A549 (cell line): ENCODE measurements at regions not wholly inside any gene's neighbourhood (a gene's known extent, or its start where the extent isn't known, plus 50 kb on each side); places are given as distances from the start of the nearest gene placed in this dataset.
"Not testable (repeated sequence)": the region's sequence is repeated elsewhere in the genome, so short reads cannot be mapped to it uniquely, and the experiment has no call there.

Experiments used
- ATAC-seq, 2 experiments: fragments of 200-7000 bp in 1 of 2; fragments of >200 bp in 1 of 2; cut with Nextera tagmentation in 1 of 2; cut with Tn5 transposase in 1 of 2; 3 replicates each; pipeline versions ENCODE4 v1.8.0 to v1.9.1; 2018 to 2020; ENCODE audit warnings: mild to moderate bottlenecking in 1 of 2, moderate library complexity in 1 of 2
- CTCF ChIA-PET: fragments of 300-600 bp; sonication (Branson Sonifier 250); formaldehyde crosslinking; extraction: SDS; loops from one replicate; lab custom pipeline; 2021; ENCODE audit warnings: antibody characterized with exemption, inconsistent platforms; lab: Yijun Ruan, JAX
- POLR2A ChIA-PET: fragments of 350-600 bp; formaldehyde crosslinking; extraction: SDS; loops from one replicate; lab custom pipeline; 2021; ENCODE audit warnings: antibody characterized with exemption, inconsistent platforms; lab: Yijun Ruan, JAX
- DNase-seq, 2 experiments: peaks; one replicate each; pipeline versions ENCODE4 v3.0.0 to v3.0.0-alpha.2; 2011 to 2016; ENCODE audit warnings: low read depth in 1 of 2, low spot score in 1 of 2
- FAIRE-seq: peaks from 2 replicates; lab custom pipeline; 2011; peaks lifted over from hg19 to GRCh38; lab: Jason Lieb, UNC
- H3K27ac ChIP-seq, 2 experiments: fragments of >200 bp; sonication (Bioruptor Twin); formaldehyde crosslinking; 3 replicates each; pipeline ENCODE4 v1.5.1; 2016 to 2017
- H3K4me1 ChIP-seq: fragments of >200 bp; sonication (Bioruptor Twin); formaldehyde crosslinking; 3 replicates; pipeline ENCODE4 v1.6.1; 2016
- H3K4me2 ChIP-seq: fragments of >200 bp; sonication (Bioruptor Twin); formaldehyde crosslinking; 3 replicates; pipeline ENCODE4 v1.6.1; 2016
- H3K4me3 ChIP-seq: fragments of >200 bp; sonication (Bioruptor Twin); formaldehyde crosslinking; 3 replicates; pipeline ENCODE4 v1.5.1; 2016
- H3K9me3 ChIP-seq: fragments of >200 bp; sonication (Bioruptor Twin); formaldehyde crosslinking; 3 replicates; pipeline ENCODE4 v1.6.1; 2016
- CBX8 ChIP-seq: fragments of 200-600 bp; sonication (generic); IDR thresholded peaks from 2 replicates; pipeline ENCODE4 v1.6.1; 2016
- FOSB ChIP-seq: fragments of 250-450 bp; sonication (Bioruptor Pico); IDR thresholded peaks from 2 replicates; pipeline ENCODE4 v1.5.0; 2020; ENCODE audit warnings: mild to moderate bottlenecking, moderate library complexity
- JUNB ChIP-seq: fragments of >200 bp; sonication (Bioruptor Twin); formaldehyde crosslinking; IDR thresholded peaks from 2 replicates; pipeline ENCODE4 v1.6.1; 2016
- KDM5A ChIP-seq: fragments of 200-600 bp; sonication (generic); IDR thresholded peaks from 2 replicates; pipeline ENCODE4 v1.6.1; 2016; ENCODE audit warnings: antibody characterized with exemption, mild to moderate bottlenecking
- MAFK ChIP-seq: fragments of 450-650 bp; IDR thresholded peaks from 2 replicates; pipeline ENCODE4 v1.6.1; 2014; ENCODE audit not compliant: partially characterized antibody
- MYC ChIP-seq: IDR thresholded peaks from 2 replicates; pipeline ENCODE4 v1.6.1; 2012; ENCODE audit warnings: mild to moderate bottlenecking, inconsistent platforms, low read length, improper control_type of control experiment, borderline replicate concordance
- RAD21 ChIP-seq, 2 experiments: fragments of >200 bp in 1 of 2; sonication (Bioruptor Twin) in 1 of 2; formaldehyde crosslinking in 1 of 2; IDR thresholded peaks in 1 of 2; conservative IDR thresholded peaks in 1 of 2; 2 replicates in 1 of 2; 3 replicates in 1 of 2; pipeline ENCODE4 v1.6.1; 2012 to 2018; ENCODE audit warnings: inconsistent platforms in 1 of 2
- RFX5 ChIP-seq: fragments of 450-650 bp; IDR thresholded peaks from 2 replicates; pipeline ENCODE4 v1.7.1; 2014; ENCODE audit warnings: antibody characterized with exemption, mild to moderate bottlenecking, moderate library complexity
- RNF2 ChIP-seq: fragments of 200-600 bp; sonication (generic); IDR thresholded peaks from 2 replicates; pipeline ENCODE4 v1.6.1; 2016; ENCODE audit warnings: low read depth, mild to moderate bottlenecking, antibody characterized with exemption, moderate library complexity, borderline replicate concordance
- TP53 ChIP-seq: fragments of 250-450 bp; sonication (Bioruptor Pico); IDR thresholded peaks from 2 replicates; pipeline ENCODE4 v1.5.0; 2021; ENCODE audit warnings: mild to moderate bottlenecking, moderate library complexity
- ZFP36 ChIP-seq: fragments of 450-650 bp; IDR thresholded peaks from 2 replicates; pipeline ENCODE4 v1.6.1; 2014; ENCODE audit warnings: borderline replicate concordance; ENCODE audit not compliant: partially characterized antibody
- WGBS: methylation state at CpG from one replicate; pipeline ENCODE4 v1.1.6; 2017; ENCODE audit errors: missing lambda C conversion rate; 5-methylcytosine and 5-hydroxymethylcytosine counted together
- TF ChIP-seq, protein P1 (sequence below): IDR thresholded peaks from 2 replicates; pipeline ENCODE4 v1.6.1; 2012
- TF ChIP-seq, protein P2 (sequence below): IDR thresholded peaks from 2 replicates; pipeline ENCODE4 v1.6.1; 2012; ENCODE audit warnings: low read depth, borderline replicate concordance
- TF ChIP-seq, protein P3 (sequence below): fragments of 200-600 bp; sonication (generic); IDR thresholded peaks from 2 replicates; pipeline ENCODE4 v1.6.1; 2016; ENCODE audit warnings: antibody characterized with exemption, mild to moderate bottlenecking, moderate library complexity

DNA sequence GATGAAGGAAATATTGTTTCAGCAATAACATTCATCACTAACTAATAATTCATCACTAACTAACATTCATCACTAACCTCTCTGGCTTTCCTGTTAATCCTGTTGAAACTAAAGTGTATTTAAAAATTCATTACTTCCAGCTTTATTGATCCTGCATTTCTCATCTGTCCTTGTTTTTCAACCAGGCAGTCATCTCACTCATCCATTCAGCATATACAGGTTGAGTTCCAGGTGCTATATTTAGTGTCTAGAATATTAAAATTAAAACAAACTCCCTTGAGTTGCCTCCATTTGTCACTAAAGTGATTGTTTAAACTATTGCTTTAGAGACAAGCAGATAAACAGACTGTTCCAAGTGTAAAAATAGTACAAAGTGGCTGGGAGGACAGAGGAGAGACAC is 58.1 kb downstream of the ATXN7L3B start:
- CTCF ChIA-PET = interaction anchor here (1.3 kb wide), 1 partner anchor 28 kb away, joined by 3 read pairs; no protein-coding TSS in a partner anchor
- no peak for TF ChIP-seq CBX8
- no peak for TF ChIP-seq RNF2
- TF ChIP-seq, protein P1, sequence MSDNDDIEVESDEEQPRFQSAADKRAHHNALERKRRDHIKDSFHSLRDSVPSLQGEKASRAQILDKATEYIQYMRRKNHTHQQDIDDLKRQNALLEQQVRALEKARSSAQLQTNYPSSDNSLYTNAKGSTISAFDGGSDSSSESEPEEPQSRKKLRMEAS = no peak
- TF ChIP-seq, all 56 proteins: peak for 0
- ATAC-seq (no peak), FAIRE-seq (no peak), DNase-seq (no peak)
- Histone ChIP-seq H3K27ac (no peak overlapping the region), H3K4me3 (no peak overlapping the region), H3K9me3 (no peaks in the 10 kb centered on the region; the same call in 2 of the 3 replicates), H3K4me1 (no peaks in the 10 kb centered on the region), H3K4me2 (no peak overlapping the region)
- POLR2A ChIA-PET = no interaction called here

DNA sequence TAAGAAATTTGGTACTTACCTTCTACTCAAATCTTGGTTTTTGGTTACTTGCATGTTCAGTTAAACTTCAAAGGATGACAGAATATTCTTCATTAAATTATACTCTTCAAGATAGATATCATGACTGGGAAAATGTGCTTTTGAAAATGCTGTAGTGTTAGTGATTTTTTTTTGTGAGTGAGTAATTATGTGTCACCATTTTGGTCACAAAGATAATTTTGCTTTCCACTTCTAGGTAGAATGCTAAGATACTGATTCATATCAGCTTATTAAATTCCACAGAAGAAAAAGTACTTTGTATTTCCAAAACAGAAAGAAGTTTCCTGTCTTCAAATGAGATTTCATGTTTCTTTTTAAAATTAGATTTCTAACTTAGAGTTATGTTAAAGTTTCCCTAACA is 61.2 kb downstream of the ATXN7L3B start:
- DNase-seq (no peak), ATAC-seq (no peak), FAIRE-seq (peak; percentile 51)
- Histone ChIP-seq H3K4me2 (no peak overlapping the region), H3K27ac (no peak overlapping the region), H3K9me3 (no peaks in the 10 kb centered on the region; the same call in 2 of the 3 replicates), H3K4me1 (no peaks in the 10 kb centered on the region), H3K4me3 (no peak overlapping the region)
- TF ChIP-seq MAFK = no peak
- no peak for TF ChIP-seq TP53 (CRISPR knock-in tag)
- no peak for TF ChIP-seq RAD21 (conservative IDR thresholded peaks at IDR 0.05 in 1 of 2, IDR thresholded peaks at IDR 0.05 in 1 of 2)
- TF ChIP-seq FOSB (CRISPR knock-in tag) = no peak
- TF ChIP-seq, protein P2, sequence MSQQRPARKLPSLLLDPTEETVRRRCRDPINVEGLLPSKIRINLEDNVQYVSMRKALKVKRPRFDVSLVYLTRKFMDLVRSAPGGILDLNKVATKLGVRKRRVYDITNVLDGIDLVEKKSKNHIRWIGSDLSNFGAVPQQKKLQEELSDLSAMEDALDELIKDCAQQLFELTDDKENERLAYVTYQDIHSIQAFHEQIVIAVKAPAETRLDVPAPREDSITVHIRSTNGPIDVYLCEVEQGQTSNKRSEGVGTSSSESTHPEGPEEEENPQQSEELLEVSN = no peak
- no peak for TF ChIP-seq JUNB
- TF ChIP-seq KDM5A = no peak
- no peak for TF ChIP-seq MYC
- TF ChIP-seq, protein P3, sequence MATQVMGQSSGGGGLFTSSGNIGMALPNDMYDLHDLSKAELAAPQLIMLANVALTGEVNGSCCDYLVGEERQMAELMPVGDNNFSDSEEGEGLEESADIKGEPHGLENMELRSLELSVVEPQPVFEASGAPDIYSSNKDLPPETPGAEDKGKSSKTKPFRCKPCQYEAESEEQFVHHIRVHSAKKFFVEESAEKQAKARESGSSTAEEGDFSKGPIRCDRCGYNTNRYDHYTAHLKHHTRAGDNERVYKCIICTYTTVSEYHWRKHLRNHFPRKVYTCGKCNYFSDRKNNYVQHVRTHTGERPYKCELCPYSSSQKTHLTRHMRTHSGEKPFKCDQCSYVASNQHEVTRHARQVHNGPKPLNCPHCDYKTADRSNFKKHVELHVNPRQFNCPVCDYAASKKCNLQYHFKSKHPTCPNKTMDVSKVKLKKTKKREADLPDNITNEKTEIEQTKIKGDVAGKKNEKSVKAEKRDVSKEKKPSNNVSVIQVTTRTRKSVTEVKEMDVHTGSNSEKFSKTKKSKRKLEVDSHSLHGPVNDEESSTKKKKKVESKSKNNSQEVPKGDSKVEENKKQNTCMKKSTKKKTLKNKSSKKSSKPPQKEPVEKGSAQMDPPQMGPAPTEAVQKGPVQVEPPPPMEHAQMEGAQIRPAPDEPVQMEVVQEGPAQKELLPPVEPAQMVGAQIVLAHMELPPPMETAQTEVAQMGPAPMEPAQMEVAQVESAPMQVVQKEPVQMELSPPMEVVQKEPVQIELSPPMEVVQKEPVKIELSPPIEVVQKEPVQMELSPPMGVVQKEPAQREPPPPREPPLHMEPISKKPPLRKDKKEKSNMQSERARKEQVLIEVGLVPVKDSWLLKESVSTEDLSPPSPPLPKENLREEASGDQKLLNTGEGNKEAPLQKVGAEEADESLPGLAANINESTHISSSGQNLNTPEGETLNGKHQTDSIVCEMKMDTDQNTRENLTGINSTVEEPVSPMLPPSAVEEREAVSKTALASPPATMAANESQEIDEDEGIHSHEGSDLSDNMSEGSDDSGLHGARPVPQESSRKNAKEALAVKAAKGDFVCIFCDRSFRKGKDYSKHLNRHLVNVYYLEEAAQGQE = no peak
- CTCF ChIA-PET = no interaction called here
- POLR2A ChIA-PET = no interaction called here

DNA sequence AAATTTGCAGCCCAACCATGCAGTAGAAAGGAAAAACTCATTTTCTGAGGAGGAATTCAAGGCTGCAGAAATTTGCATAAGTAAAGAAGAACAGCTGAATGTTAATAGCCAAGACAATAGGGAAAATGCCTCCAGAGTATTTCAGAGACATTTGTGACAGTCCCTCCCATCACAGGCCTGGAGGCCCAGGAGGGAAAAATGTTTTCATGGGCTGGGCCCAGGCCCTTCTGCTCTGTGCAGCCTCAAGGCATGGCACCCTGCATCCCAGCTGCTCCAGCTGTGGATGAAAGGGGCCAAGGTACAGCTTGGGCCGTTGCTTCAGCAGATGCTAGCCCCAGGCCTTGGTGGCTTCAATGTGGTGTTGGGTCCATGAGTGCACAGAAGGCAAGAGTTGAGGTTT is 62.3 kb downstream of the ATXN7L3B start:
- no peak for FAIRE-seq
- POLR2A ChIA-PET = no interaction called here
- ATAC-seq = no peak
- no peak overlapping the region for H3K27ac ChIP-seq
- CTCF ChIA-PET = no interaction called here
- TF ChIP-seq RFX5 = no peak
- peak; percentile 74 for TF ChIP-seq ZFP36
- WGBS = 0% methylated on average over 1 of the region's 1 CpG
- no peak overlapping the region for H3K4me3 ChIP-seq
- H3K9me3 ChIP-seq = no peaks in the 10 kb centered on the region; the same call in 2 of the 3 replicates
- no peak overlapping the region for H3K4me2 ChIP-seq
- DNase-seq = no peak
- no peaks in the 10 kb centered on the region for H3K4me1 ChIP-seq

DNA sequence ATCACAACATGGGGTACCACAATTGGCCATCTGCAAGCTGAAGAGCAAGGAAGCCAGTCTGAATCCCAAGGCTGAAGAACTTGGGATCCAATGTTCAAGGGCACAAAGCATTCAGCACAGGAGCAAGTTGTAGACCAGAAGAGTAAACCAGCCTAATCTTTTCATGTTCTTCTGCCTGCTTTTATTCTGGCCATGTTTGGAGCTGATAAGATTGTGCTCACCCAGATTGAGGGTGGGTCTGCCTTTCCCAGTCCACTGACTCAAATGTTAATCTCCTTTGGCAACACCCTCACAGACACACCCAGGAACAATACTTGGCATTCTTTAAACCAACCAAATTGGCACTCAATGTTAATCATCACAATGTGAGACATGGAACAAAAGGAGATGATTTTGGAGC is 63.2 kb downstream of the ATXN7L3B start:
- H3K4me3 ChIP-seq, H3K4me2 ChIP-seq, H3K4me1 ChIP-seq, FAIRE-seq, H3K27ac ChIP-seq, H3K9me3 ChIP-seq, DNase-seq, CTCF ChIA-PET, ATAC-seq, POLR2A ChIA-PET: not testable (repeated sequence)
